Activated CD4-positive, CD25-positive, alpha-beta regulatory T cell treated with anti-CD3 and anti-CD28 coated beads, Interleukin-2, amount 50 U/mL, for 24 hours (primary cell): ENCODE measurements at regions not wholly inside any gene's neighbourhood (a gene's known extent, or its start where the extent isn't known, plus 50 kb on each side); places are given as distances from the start of the nearest gene placed in this dataset.
"Not testable (repeated sequence)": the region's sequence is repeated elsewhere in the genome, so short reads cannot be mapped to it uniquely, and the experiment has no call there.

ENCODE experiments used
- ATAC-seq, 2 donors: fragments of 150-1000 bp; cut with Tn5 transposase; one replicate each; pipeline ENCODE4 v1.10.0; 2021; ENCODE audit warnings: mild to moderate bottlenecking in 1 of 2, moderate library complexity in 1 of 2

- no peak for ATAC-seq
Observed at GRCh38 chr9:103407260-103407659, 412.1 kb downstream of the CYLC2 start.

GRCh38 chr9:103410059-103410458, 414.9 kb downstream of the CYLC2 start:
- no peak for ATAC-seq

- no peak for ATAC-seq
Observed at GRCh38 chr9:103427696-103428095, 432.6 kb downstream of the CYLC2 start.

GRCh38 chr9:103430469-103430868, 435.3 kb downstream of the CYLC2 start:
- ATAC-seq = no peak

GRCh38 chr9:103431809-103432208, 436.7 kb downstream of the CYLC2 start:
- no peak for ATAC-seq

GRCh38 chr9:103444176-103444575, 449.0 kb downstream of the CYLC2 start:
- ATAC-seq = no peak

- no peak for ATAC-seq
Observed at GRCh38 chr9:103458826-103459225, 463.7 kb downstream of the CYLC2 start.

- ATAC-seq = no peak
Observed at GRCh38 chr9:103471241-103471640, 476.1 kb downstream of the CYLC2 start.

- no peak for ATAC-seq
Observed at GRCh38 chr9:103474156-103474555, 479.0 kb downstream of the CYLC2 start.

- ATAC-seq = no peak
Observed at GRCh38 chr9:103483471-103484096, 488.5 kb downstream of the CYLC2 start.

GRCh38 chr9:103485138-103485537, 490.0 kb downstream of the CYLC2 start:
- ATAC-seq = no peak

- no peak for ATAC-seq
Observed at GRCh38 chr9:103514767-103515166, 519.6 kb downstream of the CYLC2 start.

- no peak for ATAC-seq
Observed at GRCh38 chr9:103522409-103522808, 527.3 kb downstream of the CYLC2 start.

GRCh38 chr9:103530934-103531333, 535.8 kb downstream of the CYLC2 start:
- ATAC-seq = no peak

GRCh38 chr9:103533318-103533717, 538.2 kb downstream of the CYLC2 start:
- ATAC-seq = no peak

- ATAC-seq = no peak
Observed at GRCh38 chr9:103537426-103537825, 542.3 kb downstream of the CYLC2 start.

- ATAC-seq = no peak
Observed at GRCh38 chr9:103545260-103545659, 548.8 kb upstream of the SMC2 start.

GRCh38 chr9:103552712-103553111, 541.4 kb upstream of the SMC2 start:
- no peak for ATAC-seq

- ATAC-seq = no peak
Observed at GRCh38 chr9:103574056-103574455, 520.1 kb upstream of the SMC2 start.

- ATAC-seq = no peak
Observed at GRCh38 chr9:103586721-103587120, 507.4 kb upstream of the SMC2 start.

GRCh38 chr9:103601287-103601686, 492.8 kb upstream of the SMC2 start:
- ATAC-seq = no peak

- not testable (repeated sequence) for ATAC-seq
Observed at GRCh38 chr9:103611950-103612349, 482.2 kb upstream of the SMC2 start.

- ATAC-seq = no peak
Observed at GRCh38 chr9:103615994-103616393, 478.1 kb upstream of the SMC2 start.

GRCh38 chr9:103617046-103617445, 477.1 kb upstream of the SMC2 start:
- ATAC-seq = no peak

GRCh38 chr9:103625161-103625804, 468.8 kb upstream of the SMC2 start:
- no peak for ATAC-seq
